ENCODE measurements at regions not wholly inside any gene's neighbourhood (a gene's known extent, or its start where the extent isn't known, plus 50 kb on each side); places are given as distances from the start of the nearest gene placed in this dataset.
A peak's percentile ranks its signal among the peaks of the same experiment; 100 is the strongest.
"Not testable (repeated sequence)": the region's sequence is repeated elsewhere in the genome, so short reads cannot be mapped to it uniquely, and the experiment has no call there.

DNA sequence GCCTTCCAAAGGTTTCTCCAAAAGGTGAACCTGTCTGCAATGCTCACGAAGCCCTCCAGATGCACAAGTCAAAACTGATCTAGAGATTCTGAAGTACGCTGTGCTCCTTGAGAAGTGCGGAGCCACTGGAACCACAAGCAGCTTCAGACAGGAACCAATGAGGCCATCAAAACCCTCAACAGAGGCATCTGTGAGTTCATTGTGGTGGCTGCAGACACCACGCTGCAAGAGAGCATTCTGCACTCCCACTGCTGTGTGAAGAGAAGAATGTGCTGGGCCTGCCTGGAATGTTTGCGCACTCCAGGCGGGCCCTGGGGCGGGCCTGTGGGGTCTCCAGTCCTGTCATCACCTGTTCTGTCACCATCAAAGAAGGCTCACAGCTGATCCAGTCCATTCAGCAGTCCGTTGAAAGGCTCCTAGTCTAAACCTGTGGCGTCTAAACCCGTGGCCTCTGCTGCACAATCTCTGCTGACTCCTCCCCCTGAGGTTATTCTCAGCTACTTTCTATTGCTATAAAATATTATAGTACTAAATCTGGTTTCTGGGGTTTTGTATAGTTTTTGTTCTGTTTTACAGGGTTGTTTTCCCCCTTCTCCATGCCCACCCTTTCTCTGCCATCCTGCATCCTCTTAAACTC, 111.6 kb downstream of the PPIAL4A start:
- DNase-seq (ENCODE audit: low spot score): not testable (repeated sequence)

DNA sequence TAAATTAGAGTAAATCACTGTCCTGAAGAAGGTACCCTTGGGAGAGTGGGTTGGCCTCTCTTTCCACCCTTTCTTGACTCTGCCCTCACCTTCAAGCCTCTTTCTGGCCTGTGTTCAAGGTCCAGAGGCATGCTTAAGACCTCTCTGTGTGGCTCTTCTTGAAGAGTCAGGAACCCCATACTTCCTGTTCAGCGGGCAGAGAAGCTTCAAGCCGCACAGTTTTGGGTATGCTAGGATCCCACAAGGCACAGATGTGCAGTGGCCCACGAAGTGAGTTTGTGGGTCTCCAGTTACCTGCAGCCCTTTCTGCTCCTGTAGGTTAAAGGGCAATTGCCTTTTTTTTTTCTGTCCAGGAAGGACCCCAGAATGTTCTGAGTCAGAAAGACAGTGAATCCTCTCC, 113.7 kb downstream of the PPIAL4A start:
- not testable (repeated sequence) for DNase-seq (ENCODE audit: low spot score)

DNA sequence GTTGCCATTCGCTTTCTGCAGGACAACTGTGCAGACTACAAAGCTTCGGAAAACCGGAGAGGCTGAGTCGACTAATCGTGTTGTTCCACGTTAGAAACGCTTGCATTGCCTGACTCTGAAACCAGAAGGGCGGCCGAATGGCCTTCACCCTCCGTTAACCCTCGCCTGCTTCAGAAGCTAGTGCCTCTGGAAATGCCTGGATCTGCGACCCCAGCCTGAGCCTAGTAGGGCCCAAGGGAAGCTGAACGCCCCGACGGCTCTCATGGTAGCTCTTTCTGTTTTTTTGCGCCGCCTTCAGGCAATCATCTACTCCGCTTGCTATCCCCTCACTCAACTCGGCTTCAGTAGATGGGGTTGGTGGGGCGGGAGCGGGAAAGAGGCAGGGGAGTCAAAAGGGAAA, 117.3 kb downstream of the PPIAL4A start:
- DNase-seq (ENCODE audit: low spot score): not testable (repeated sequence)

GRCh38 chr1:121007755-121008154, 118.2 kb downstream of the PPIAL4A start:
- DNase-seq (ENCODE audit: low spot score): not testable (repeated sequence)

GRCh38 chr1:121008512-121009215, 119.1 kb downstream of the PPIAL4A start:
- DNase-seq (ENCODE audit: low spot score): not testable (repeated sequence)

DNA sequence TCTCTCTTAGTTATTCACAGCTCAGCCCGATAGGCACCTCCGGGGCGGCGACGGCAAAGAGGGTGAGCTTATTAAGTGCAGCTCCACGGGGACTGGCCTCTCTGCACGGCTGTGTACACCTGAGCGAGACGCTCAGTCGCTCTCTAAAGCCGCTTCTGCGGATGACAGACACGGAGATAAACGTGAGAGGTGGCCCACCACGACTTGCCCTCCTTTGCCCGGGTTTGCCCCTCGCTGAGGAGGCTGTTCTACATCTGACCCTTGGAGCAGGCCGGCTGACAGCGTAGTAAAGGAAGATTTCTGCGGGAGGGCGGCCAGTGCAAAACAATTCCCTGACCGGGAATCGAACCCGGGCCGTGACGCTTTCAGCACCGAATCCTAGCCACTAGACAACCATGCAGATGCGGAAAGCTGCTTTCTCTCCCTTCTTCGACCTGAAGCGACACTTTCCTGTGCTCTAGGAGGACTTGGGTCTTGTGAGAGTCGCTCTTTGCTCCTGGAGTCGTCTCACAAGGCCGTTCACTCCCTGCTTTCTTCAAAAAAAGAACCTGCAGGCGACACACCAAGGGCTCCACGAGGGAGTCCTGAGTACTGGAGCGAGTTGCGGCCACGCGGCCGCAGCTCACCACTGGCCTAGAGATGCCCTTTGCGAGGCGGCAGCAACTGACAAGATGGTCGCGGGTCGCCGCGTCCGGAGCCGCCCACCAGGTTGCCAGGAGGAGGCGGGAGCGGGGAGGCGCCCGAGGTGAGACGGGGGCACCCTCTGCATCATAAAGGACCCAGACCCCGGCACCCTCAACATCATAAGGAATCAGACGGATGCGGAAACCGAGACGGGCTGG, 119.9 kb downstream of the PPIAL4A start:
- DNase-seq (ENCODE audit: low spot score): not testable (repeated sequence)

GRCh38 chr1:121010141-121010540, 120.6 kb downstream of the PPIAL4A start:
- DNase-seq (ENCODE audit: low spot score): not testable (repeated sequence)

GRCh38 chr1:121013181-121013580, 123.6 kb downstream of the PPIAL4A start:
- DNase-seq (ENCODE audit: low spot score): not testable (repeated sequence)

GRCh38 chr1:121016182-121017028, 126.8 kb downstream of the PPIAL4A start:
- DNase-seq (ENCODE audit: low spot score): peak; percentile 12

DNA sequence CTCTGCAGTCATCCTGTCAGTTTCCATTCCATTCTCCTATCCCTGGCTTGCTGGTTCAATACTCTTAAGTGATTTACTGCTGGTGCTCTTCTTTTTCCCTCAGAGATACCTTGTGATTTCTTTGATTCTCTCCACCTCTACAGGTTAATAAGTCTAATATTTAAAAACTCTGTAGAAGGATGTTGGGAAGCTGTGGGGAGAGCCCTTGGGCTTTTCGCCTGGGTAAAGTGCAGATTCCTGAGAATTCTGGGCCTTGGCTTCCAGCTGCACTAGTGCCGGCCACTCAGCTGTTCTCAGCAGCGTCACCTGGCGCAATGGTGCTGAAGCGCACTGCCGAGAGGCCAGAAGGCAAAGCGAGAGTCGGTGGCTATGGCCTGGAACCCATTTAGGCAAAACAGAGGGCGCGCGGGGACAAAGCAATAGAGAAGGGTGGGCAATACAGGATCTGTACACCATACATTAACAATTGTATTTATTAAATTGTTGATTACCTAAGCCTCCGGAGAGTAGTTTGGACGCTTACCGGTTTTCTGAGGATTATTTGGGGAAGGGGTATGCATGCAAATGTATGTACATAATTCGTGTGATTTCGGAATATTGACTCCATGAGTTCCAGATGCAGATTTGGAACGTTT, 130.3 kb downstream of the PPIAL4A start:
- DNase-seq (ENCODE audit: low spot score): not testable (repeated sequence)

- not testable (repeated sequence) for DNase-seq (ENCODE audit: low spot score)
These were observed 131.0 kb downstream of the PPIAL4A start for GRCh38 chr1:121020350-121021236.

DNA sequence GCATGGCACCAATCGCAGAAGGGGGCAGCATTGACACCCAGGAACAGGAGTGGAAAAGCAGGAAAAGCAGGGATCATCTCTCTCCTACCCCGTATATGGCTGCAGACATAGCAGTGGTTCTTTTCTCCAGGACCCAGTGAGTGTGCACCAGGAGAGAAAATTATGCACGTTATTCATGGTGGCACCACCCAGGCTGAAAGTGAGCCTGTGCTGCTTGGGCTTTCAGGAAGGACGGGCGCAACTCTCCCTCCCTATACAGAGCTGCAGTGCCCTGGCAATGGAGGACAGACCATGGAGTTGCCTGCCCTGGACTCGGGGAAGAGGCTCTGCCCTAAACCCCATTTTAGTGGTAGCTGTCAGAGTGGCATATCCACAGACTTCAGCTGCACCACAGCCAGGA, 132.1 kb downstream of the PPIAL4A start:
- not testable (repeated sequence) for DNase-seq (ENCODE audit: low spot score)

DNA sequence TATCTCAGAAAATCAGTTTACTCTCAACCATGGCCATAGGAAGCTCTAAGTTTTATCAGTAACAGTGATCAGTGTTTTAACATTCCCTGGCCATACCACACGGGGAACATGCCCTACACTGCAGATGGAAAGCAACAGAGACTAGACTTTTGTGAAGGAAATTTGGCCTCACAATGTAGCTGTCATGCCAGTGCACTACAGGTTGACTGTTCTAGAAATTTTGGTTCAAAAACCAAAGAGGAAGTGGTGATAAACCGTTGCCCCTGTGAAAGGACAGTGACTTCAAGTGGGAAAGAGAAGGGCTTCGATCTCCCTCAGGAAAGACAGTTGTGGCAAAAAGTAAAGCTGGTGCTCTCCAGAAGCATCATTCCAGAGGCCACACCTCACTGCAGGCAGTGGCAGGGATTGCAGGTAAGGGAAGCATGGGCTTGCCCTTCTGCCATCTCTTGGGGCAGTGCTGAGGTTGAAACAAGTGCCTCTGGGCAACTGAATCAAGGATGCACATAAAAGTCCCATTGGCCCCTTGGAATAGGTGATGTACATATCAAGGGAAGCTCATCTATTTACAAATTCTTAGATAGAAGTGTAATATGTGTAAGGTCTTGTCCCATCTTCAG, 143.4 kb downstream of the PPIAL4A start:
- DNase-seq (ENCODE audit: low spot score): not testable (repeated sequence)

GRCh38 chr1:121036792-121037191, 147.2 kb downstream of the PPIAL4A start:
- DNase-seq (ENCODE audit: low spot score): not testable (repeated sequence)

DNA sequence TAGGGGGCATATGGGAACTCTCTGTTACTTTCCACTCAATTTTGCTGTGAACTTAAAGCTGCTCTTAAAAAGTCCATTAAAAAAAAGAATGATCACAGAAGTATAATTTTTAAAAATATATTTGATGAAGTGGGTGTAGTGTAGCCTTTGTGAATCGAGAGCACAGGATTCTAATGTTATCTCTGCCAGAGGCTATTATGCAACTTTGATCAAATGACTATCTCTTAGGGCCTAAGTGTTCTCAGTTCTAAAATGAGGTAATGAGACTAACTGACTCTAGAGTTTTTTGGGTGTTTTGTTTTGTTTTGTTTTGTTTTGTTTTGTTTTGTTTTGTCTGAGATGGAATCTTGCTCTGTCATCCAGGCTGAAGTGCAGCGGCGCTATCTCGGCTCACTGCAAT, 143.2 kb downstream of the FAM72B start:
- not testable (repeated sequence) for DNase-seq (ENCODE audit: low spot score)

GRCh38 chr1:121041497-121041896, 142.6 kb downstream of the FAM72B start:
- DNase-seq (ENCODE audit: low spot score): not testable (repeated sequence)

DNA sequence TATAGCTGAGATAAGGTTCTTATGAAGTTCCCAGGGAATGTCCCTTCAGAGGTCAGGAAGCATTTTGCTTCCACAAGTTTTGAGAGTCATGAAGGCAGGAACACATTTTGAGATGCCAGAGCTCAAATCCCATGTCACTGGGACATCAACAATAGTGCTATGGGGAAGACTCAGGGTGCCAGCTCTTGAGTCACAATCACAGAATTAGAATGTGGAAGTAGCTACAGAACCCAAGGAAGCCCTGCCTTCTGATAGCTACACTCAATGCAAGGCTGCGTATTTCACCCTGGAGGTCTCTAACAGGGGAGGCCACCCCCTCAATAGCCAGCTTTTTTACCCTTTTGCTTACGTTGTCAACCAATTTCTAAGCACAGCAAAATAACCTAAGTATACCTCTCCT, 141.3 kb downstream of the FAM72B start:
- not testable (repeated sequence) for DNase-seq (ENCODE audit: low spot score)

DNA sequence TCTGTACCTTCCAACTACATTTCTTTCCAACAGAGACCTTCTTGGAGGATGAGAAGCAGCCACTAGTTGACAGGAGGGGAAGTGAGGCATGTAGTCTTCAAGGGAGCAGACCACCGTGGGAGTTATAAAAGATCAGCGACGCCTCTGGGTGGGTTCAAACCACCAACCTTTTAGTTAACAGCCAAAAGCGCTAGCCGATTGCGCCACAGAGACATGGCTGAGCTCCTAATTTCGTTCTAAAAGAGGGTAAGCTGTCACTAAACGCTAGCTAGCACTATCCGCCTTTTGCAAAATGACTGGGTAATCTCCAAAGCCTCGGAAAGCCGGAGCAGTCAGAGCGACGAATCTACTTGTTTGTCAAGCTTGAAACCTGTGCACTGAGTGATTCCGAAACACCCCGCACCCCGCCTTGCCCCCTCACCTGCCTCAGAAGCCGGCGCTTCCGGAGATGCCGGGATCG, 135.8 kb downstream of the FAM72B start:
- not testable (repeated sequence) for DNase-seq (ENCODE audit: low spot score)

DNA sequence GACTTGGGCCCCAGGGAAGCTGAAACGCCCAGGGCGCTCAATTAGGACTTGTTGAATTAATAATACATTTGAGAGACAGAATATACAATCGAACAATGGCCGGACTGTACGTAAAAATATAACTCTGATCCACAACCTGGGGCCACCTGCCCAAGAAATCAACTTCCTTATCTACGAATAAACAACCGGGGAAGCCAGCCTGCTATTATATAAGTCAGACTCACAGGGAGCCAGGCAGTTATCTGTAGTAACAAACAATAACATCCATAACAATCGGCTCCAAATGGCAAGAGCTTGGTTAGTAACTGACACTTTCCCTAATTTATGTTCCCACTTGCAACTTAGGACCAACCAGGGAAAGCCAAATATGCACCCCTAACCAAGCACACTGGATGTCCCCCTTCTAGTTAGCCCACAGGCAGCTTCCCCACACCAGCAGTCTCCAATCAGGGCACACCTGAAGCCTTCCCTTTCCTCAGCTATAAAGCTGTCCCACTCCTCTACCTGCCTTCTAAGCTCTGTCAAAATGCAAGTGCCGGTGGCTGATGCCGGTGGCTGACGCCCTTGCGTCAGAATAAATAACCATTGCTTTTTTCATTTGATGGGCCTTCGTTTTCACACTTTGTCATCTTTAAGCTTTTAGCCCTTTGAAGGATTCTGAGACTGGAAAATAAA, 135.2 kb downstream of the FAM72B start:
- not testable (repeated sequence) for DNase-seq (ENCODE audit: low spot score)

All from GM20000 (cell line).